IMR-90 (cell line): ENCODE measurements at regions not wholly inside any gene's neighbourhood (a gene's known extent, or its start where the extent isn't known, plus 50 kb on each side); places are given as distances from the start of the nearest gene placed in this dataset.

Experiments
- ATAC-seq: fragments of 200-7000 bp; cut with Tn5 transposase; 2 replicates; pipeline ENCODE4 v1.9.1; 2020; ENCODE audit warnings: low read depth, mild to moderate bottlenecking, moderate library complexity
- BruUV-seq: library from RNA; stranded (reverse); fragments of 400-500 nt; replicated peaks from 2 replicates; lab custom pipeline; 2021; lab: Mats Ljungman, UMichigan
- CTCF ChIA-PET: fragments of 300-600 bp; formaldehyde crosslinking; extraction: SDS; loops from one replicate; lab custom pipeline; 2021; ENCODE audit warnings: antibody characterized with exemption; lab: Yijun Ruan, JAX
- POLR2A ChIA-PET: fragments of 300-600 bp; sonication (Branson Sonifier 250); formaldehyde crosslinking; loops from one replicate; lab custom pipeline; 2022; ENCODE audit warnings: antibody characterized with exemption; ENCODE audit not compliant: unreplicated experiment; lab: Charles Lee
- DNase-seq: peaks from one replicate; pipeline ENCODE4 v3.0.0; 2013
- H2AFZ ChIP-seq: replicated peaks from 2 replicates; pipeline ENCODE3; 2013; ENCODE audit warnings: low read length, mild to moderate bottlenecking; ENCODE audit not compliant: poor library complexity
- H2AK5ac ChIP-seq: 2 replicates; pipeline ENCODE4 v1.6.1; 2013; ENCODE audit warnings: low read depth, low read length, inconsistent platforms
- H2AK9ac ChIP-seq: replicated peaks from 2 replicates; pipeline ENCODE3; 2013; ENCODE audit warnings: mild to moderate bottlenecking, low read depth, low read length, moderate library complexity; ENCODE audit not compliant: poor library complexity
- H2BK120ac ChIP-seq: 2 replicates; pipeline ENCODE4 v1.6.1; 2013; ENCODE audit warnings: low read depth, low read length, inconsistent platforms
- H2BK15ac ChIP-seq: 3 replicates; pipeline ENCODE4 v1.6.1; 2013; ENCODE audit warnings: low read depth, low read length, inconsistent platforms
- H2BK20ac ChIP-seq: 2 replicates; pipeline ENCODE4 v1.6.1; 2013; ENCODE audit warnings: low read depth, mild to moderate bottlenecking, inconsistent platforms, low read length, moderate library complexity
- H2BK5ac ChIP-seq: 2 replicates; pipeline ENCODE4 v1.6.1; 2013; ENCODE audit warnings: mild to moderate bottlenecking, low read depth, low read length, inconsistent platforms; ENCODE audit not compliant: poor library complexity, severe bottlenecking
- H3K14ac ChIP-seq: replicated peaks from 2 replicates; pipeline ENCODE4 v1.6.1; 2013; ENCODE audit warnings: low read depth, low read length, inconsistent platforms
- H3K18ac ChIP-seq: 2 replicates; pipeline ENCODE4 v1.6.1; 2013; ENCODE audit warnings: low read depth, low read length, control low read depth
- H3K23ac ChIP-seq: 2 replicates; pipeline ENCODE4 v1.6.1; 2013; ENCODE audit warnings: low read depth, low read length, inconsistent platforms
- H3K27ac ChIP-seq: 2 replicates; pipeline ENCODE4 v1.5.1; 2013; ENCODE audit warnings: mild to moderate bottlenecking, control low read depth, low read length; ENCODE audit not compliant: insufficient read depth
- H3K27me3 ChIP-seq: 2 replicates; pipeline ENCODE4 v1.6.1; 2013; ENCODE audit warnings: low read length; ENCODE audit not compliant: control insufficient read depth, insufficient read depth
- H3K36me3 ChIP-seq: 2 replicates; pipeline ENCODE4 v1.6.1; 2013; ENCODE audit warnings: low read length, mixed read lengths; ENCODE audit not compliant: control insufficient read depth, insufficient read depth
- H3K4ac ChIP-seq: 2 replicates; pipeline ENCODE4 v1.6.1; 2013; ENCODE audit warnings: low read depth, low read length, inconsistent platforms
- H3K4me1 ChIP-seq: 2 replicates; pipeline ENCODE4 v1.6.1; 2013; ENCODE audit warnings: low read length, mixed read lengths; ENCODE audit not compliant: control insufficient read depth, insufficient read depth
- H3K4me2 ChIP-seq: 2 replicates; pipeline ENCODE4 v1.6.1; 2013; ENCODE audit warnings: low read depth, mild to moderate bottlenecking, control low read depth, low read length, moderate library complexity
- H3K4me3 ChIP-seq: 2 replicates; pipeline ENCODE4 v1.5.1; 2013; ENCODE audit warnings: low read depth, mild to moderate bottlenecking, control low read depth, low read length, moderate library complexity; ENCODE audit not compliant: insufficient read depth
- H3K56ac ChIP-seq: 2 replicates; pipeline ENCODE4 v1.6.1; 2013; ENCODE audit warnings: low read length, inconsistent platforms; ENCODE audit not compliant: insufficient read depth; ENCODE audit errors: extremely low read depth
- H3K79me1 ChIP-seq, 2 experiments: 2 replicates each; pipeline ENCODE4 v1.6.1; 2013; ENCODE audit warnings: low read length in 2 of 2, inconsistent platforms in 1 of 2, low read depth in 1 of 2
- H3K9ac ChIP-seq: 2 replicates; pipeline ENCODE4 v1.6.1; 2013; ENCODE audit warnings: low read depth, low read length, control low read depth
- H3K9me1 ChIP-seq: 2 replicates; pipeline ENCODE4 v1.6.1; 2013; ENCODE audit warnings: low read length, inconsistent platforms; ENCODE audit not compliant: insufficient read depth
- H3K9me3 ChIP-seq: 2 replicates; pipeline ENCODE4 v1.6.1; 2013; ENCODE audit warnings: low read length; ENCODE audit not compliant: control insufficient read depth, insufficient read depth
- H4K20me1 ChIP-seq: 2 replicates; pipeline ENCODE4 v1.6.1; 2013; ENCODE audit warnings: low read length, inconsistent platforms; ENCODE audit not compliant: insufficient read depth
- H4K5ac ChIP-seq: 2 replicates; pipeline ENCODE4 v1.6.1; 2013; ENCODE audit warnings: mild to moderate bottlenecking, low read depth, low read length, control low read depth
- H4K8ac ChIP-seq, 2 experiments: 2 replicates each; pipeline ENCODE4 v1.6.1; 2013; ENCODE audit warnings: low read depth in 2 of 2, low read length in 2 of 2, control low read depth in 1 of 2, inconsistent platforms in 1 of 2
- H4K91ac ChIP-seq: 2 replicates; pipeline ENCODE4 v1.6.1; 2013; ENCODE audit warnings: low read depth, low read length, inconsistent platforms; ENCODE audit not compliant: insufficient read depth
- CEBPB ChIP-seq: IDR thresholded peaks from 2 replicates; pipeline ENCODE4 v1.6.1; 2012; ENCODE audit warnings: low read depth, low read length, improper control_type of control experiment
- CHD1 ChIP-seq: IDR thresholded peaks from 2 replicates; pipeline ENCODE4 v1.6.1; 2012; ENCODE audit warnings: low read depth, low read length, improper control_type of control experiment
- ELK1 ChIP-seq: fragments of 150-350 bp; IDR thresholded peaks from 2 replicates; pipeline ENCODE4 v1.6.1; 2016; ENCODE audit warnings: low read depth, mild to moderate bottlenecking, low read length, moderate library complexity, borderline replicate concordance
- MAZ ChIP-seq: IDR thresholded peaks from 2 replicates; pipeline ENCODE4 v1.6.1; 2012; ENCODE audit warnings: low read depth, mild to moderate bottlenecking, low read length, improper control_type of control experiment, moderate library complexity, borderline replicate concordance
- MXI1 ChIP-seq: IDR thresholded peaks from 2 replicates; pipeline ENCODE4 v1.6.1; 2012; ENCODE audit warnings: low read depth, mild to moderate bottlenecking, low read length, moderate library complexity, borderline replicate concordance
- NFE2L2 ChIP-seq: fragments of 150-350 bp; IDR thresholded peaks from 2 replicates; pipeline ENCODE4 v1.6.1; 2016; ENCODE audit warnings: low read depth, mild to moderate bottlenecking, low read length
- RAD21 ChIP-seq: IDR thresholded peaks from 2 replicates; pipeline ENCODE4 v1.6.1; 2012; ENCODE audit warnings: low read length, improper control_type of control experiment
- RFX5 ChIP-seq: IDR thresholded peaks from 2 replicates; pipeline ENCODE4 v1.8.0; 2012; ENCODE audit warnings: low read depth, mild to moderate bottlenecking, low read length, moderate library complexity
- SMC3 ChIP-seq: fragments of 150-350 bp; IDR thresholded peaks from 2 replicates; pipeline ENCODE4 v1.6.1; 2016; ENCODE audit warnings: low read depth, mild to moderate bottlenecking, antibody characterized with exemption, low read length, moderate library complexity
- WGBS, 2 experiments: methylation state at CpG; one replicate each; pipeline versions ENCODE4 v1.1.5 to v1.1.7; 2013; ENCODE audit warnings: missing lambda C conversion rate in 2 of 2; ENCODE audit not compliant: insufficient read length in 1 of 2; ENCODE audit errors: extremely low coverage in 2 of 2; 5-methylcytosine and 5-hydroxymethylcytosine counted together
- dilution Hi-C: fragments of 300-500 bp; cut with HindIII; formaldehyde crosslinking; loops from one replicate; pipeline ENCODE4 v1.14.3; 2018; ENCODE audit warnings: low sequenced_read_pairs; ENCODE audit not compliant: unreplicated experiment
- in situ Hi-C: fragments of 300-500 bp; cut with MboI; formaldehyde crosslinking; loops from 3 replicates; pipeline ENCODE4 v1.14.3; 2019; ENCODE audit warnings: low sequenced_read_pairs, inconsistent platforms, mixed read lengths
- intact Hi-C: fragments of 100-400 bp; cut with micrococcal nuclease; formaldehyde crosslinking; loops from 2 replicates; pipeline ENCODE4 v1.10.0; 2022
- TF ChIP-seq, protein P1 (sequence below): fragments of 150-350 bp; IDR thresholded peaks from 2 replicates; pipeline ENCODE4 v1.6.1; 2017; ENCODE audit warnings: mild to moderate bottlenecking, antibody characterized with exemption, low read length, low read depth

DNA sequence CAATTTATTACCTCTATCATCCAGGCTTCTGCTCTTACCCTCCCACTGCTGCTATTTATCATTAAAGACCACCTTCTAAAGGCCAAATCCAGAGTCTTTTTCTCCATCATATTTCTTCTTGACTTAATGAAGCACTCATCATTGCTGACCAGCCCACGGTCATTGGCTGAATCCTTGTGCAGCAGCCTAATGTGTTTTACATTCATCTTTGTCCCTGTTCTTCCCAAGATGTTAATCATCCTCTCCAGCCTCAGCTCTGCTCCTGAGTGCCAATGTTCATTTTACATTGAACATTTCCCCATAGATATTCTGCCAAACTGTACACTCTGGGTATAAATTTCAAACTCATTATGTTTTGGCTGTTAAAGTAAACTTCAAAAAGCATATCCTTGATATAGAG, 373.6 kb downstream of the NUP35 start:
- Histone ChIP-seq H3K9ac (no peak overlapping the region), H3K79me1 (no peaks in the 10 kb centered on the region), H3K9me1 (no peaks in the 10 kb centered on the region), H3K23ac (no peak overlapping the region), H3K4me2 (no peak overlapping the region), H2AK5ac (no peak overlapping the region), H2BK5ac (no peak overlapping the region), H3K27me3 (no peaks in the 10 kb centered on the region), H3K4me3 (no peak overlapping the region), H4K5ac (no peak overlapping the region), H3K14ac (no peak overlapping the region), H4K91ac (no peak overlapping the region), H3K36me3 (no peaks in the 10 kb centered on the region), H3K4ac (no peak overlapping the region), H2BK15ac (no peak overlapping the region), H3K18ac (no peak overlapping the region), H3K56ac (no peak overlapping the region), H2AFZ (no peak overlapping the region), H3K4me1 (no peaks in the 10 kb centered on the region), H4K8ac (no peak overlapping the region), H2BK20ac (no peak overlapping the region), H2AK9ac (no peak overlapping the region), H2BK120ac (no peak overlapping the region), H4K20me1 (no peaks in the 10 kb centered on the region), H3K9me3 (peaks cover 7% of the 10 kb centered on the region), H3K27ac (no peak overlapping the region)
- intact Hi-C loops = no loop called here
- TF ChIP-seq NFE2L2 (no peak), MXI1 (no peak), RAD21 (no peak), CHD1 (no peak), ELK1 (no peak), CEBPB (no peak), SMC3 (no peak), MAZ (no peak), RFX5 (no peak)
- TF ChIP-seq, protein P1, sequence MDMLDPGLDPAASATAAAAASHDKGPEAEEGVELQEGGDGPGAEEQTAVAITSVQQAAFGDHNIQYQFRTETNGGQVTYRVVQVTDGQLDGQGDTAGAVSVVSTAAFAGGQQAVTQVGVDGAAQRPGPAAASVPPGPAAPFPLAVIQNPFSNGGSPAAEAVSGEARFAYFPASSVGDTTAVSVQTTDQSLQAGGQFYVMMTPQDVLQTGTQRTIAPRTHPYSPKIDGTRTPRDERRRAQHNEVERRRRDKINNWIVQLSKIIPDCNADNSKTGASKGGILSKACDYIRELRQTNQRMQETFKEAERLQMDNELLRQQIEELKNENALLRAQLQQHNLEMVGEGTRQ = no peak
- CTCF ChIA-PET = no interaction called here
- ATAC-seq (no peak), DNase-seq (no peak)
- no TSS peak for BruUV-seq
- WGBS, 2 experiments = 20% methylated on average over 1 of the region's 1 CpG; no CpG with 5 or more reads in 1 of the 2 experiments
- in situ Hi-C loops = no loop called here
- POLR2A ChIA-PET = no interaction called here
- dilution Hi-C loops = no loop called here
